Right lobe of liver (tissue), 4 donors: ENCODE measurements at regions not wholly inside any gene's neighbourhood (a gene's known extent, or its start where the extent isn't known, plus 50 kb on each side); places are given as distances from the start of the nearest gene placed in this dataset.
"Not testable (repeated sequence)": the region's sequence is repeated elsewhere in the genome, so short reads cannot be mapped to it uniquely, and the experiment has no call there.

Source experiments
- POLR2A ChIP-seq: fragments of 450-650 bp; IDR thresholded peaks from one replicate; pipeline ENCODE4 v1.6.1; 2017; ENCODE audit warnings: antibody characterized with exemption, mild to moderate bottlenecking
- TF ChIP-seq, protein P1 (sequence below), 4 donors: fragments of 200-600 bp in 3 of 4; fragments of 450-650 bp in 1 of 4; IDR thresholded peaks; one replicate each; pipeline versions ENCODE4 v1.5.1 to v1.8.0; 2016 to 2022; ENCODE audit warnings: antibody characterized with exemption in 4 of 4, mild to moderate bottlenecking in 2 of 4
- donor health status: DM: no; HTN: no; CAD: no.
- donor health status: DM: no; HTN: no; CAD: no.
- donor health status: DM: no; HTN: yes; CAD: no.

GRCh38 chr22:11351181-11351580, 4176.8 kb upstream of the OR11H1 start:
- TF ChIP-seq, protein P1, sequence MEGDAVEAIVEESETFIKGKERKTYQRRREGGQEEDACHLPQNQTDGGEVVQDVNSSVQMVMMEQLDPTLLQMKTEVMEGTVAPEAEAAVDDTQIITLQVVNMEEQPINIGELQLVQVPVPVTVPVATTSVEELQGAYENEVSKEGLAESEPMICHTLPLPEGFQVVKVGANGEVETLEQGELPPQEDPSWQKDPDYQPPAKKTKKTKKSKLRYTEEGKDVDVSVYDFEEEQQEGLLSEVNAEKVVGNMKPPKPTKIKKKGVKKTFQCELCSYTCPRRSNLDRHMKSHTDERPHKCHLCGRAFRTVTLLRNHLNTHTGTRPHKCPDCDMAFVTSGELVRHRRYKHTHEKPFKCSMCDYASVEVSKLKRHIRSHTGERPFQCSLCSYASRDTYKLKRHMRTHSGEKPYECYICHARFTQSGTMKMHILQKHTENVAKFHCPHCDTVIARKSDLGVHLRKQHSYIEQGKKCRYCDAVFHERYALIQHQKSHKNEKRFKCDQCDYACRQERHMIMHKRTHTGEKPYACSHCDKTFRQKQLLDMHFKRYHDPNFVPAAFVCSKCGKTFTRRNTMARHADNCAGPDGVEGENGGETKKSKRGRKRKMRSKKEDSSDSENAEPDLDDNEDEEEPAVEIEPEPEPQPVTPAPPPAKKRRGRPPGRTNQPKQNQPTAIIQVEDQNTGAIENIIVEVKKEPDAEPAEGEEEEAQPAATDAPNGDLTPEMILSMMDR (IDR thresholded peaks at IDR 0.05): not testable (repeated sequence)
- not testable (repeated sequence) for TF ChIP-seq POLR2A
